Fibroblast of lung (primary cell): ENCODE measurements at regions not wholly inside any gene's neighbourhood (a gene's known extent, or its start where the extent isn't known, plus 50 kb on each side); places are given as distances from the start of the nearest gene placed in this dataset.

ENCODE experiments used
- CTCF ChIP-seq, 2 donors: IDR thresholded peaks in 1 of 2; conservative IDR thresholded peaks in 1 of 2; 1 replicate in 1 of 2; 2 replicates in 1 of 2; pipeline ENCODE4 v1.5.1; 2011 to 2012; ENCODE audit warnings: low read length in 2 of 2, control low read depth in 1 of 2, inconsistent platforms in 1 of 2, low read depth in 1 of 2, mild to moderate bottlenecking in 1 of 2
- EZH2 ChIP-seq: IDR thresholded peaks from 2 replicates; pipeline ENCODE4 v1.5.1; 2012; ENCODE audit warnings: low read length, control low read depth, mild to moderate bottlenecking; ENCODE audit errors: missing control alignments

- TF ChIP-seq CTCF (conservative IDR thresholded peaks at IDR 0.05 in 1 of 2, IDR thresholded peaks at IDR 0.05 in 1 of 2; ENCODE audit: low read depth in 1 of 2, low read length in 2 of 2) (no peak), EZH2 (no peak)
Observed at GRCh38 chr7:33677556-33677955, 227.8 kb upstream of the BMPER start.
